Neuron (in vitro differentiated cells): ENCODE measurements at regions not wholly inside any gene's neighbourhood (a gene's known extent, or its start where the extent isn't known, plus 50 kb on each side); places are given as distances from the start of the nearest gene placed in this dataset.

Experiments
- H2AFZ ChIP-seq: one replicate; pipeline ENCODE4 v1.6.1; 2013; ENCODE audit warnings: low read depth, mild to moderate bottlenecking, inconsistent platforms, low read length, moderate library complexity
- H3K27me3 ChIP-seq: one replicate; pipeline ENCODE4 v1.6.1; 2013; ENCODE audit warnings: low read length; ENCODE audit not compliant: insufficient read depth
- H3K36me3 ChIP-seq: one replicate; pipeline ENCODE4 v1.6.1; 2013; ENCODE audit warnings: low read length; ENCODE audit not compliant: insufficient read depth
- H3K4me1 ChIP-seq: one replicate; pipeline ENCODE4 v1.6.1; 2013; ENCODE audit warnings: low read length; ENCODE audit not compliant: insufficient read depth
- H3K4me3 ChIP-seq: 2 replicates; pipeline ENCODE4 v1.5.1; 2013; ENCODE audit warnings: mild to moderate bottlenecking, low read length, moderate library complexity
- H3K9me3 ChIP-seq: one replicate; pipeline ENCODE4 v1.6.1; 2013; ENCODE audit warnings: low read length

- peaks cover 5% of the 10 kb centered on the region for H3K27me3 ChIP-seq
Measured at GRCh38 chr9:89864731-89865130, 259.9 kb downstream of the GADD45G start.

GRCh38 chr9:89865357-89865756 is 260.5 kb downstream of the GADD45G start:
- H3K36me3 ChIP-seq = no peaks in the 10 kb centered on the region

More at GRCh38 chr9:89864731-89865130, 259.9 kb downstream of the GADD45G start:
- no peaks in the 10 kb centered on the region for H3K36me3 ChIP-seq
- no peaks in the 10 kb centered on the region for H3K4me1 ChIP-seq
- no peak overlapping the region for H3K4me3 ChIP-seq
- no peak overlapping the region for H2AFZ ChIP-seq
- H3K9me3 ChIP-seq = no peaks in the 10 kb centered on the region

GRCh38 chr9:89865981-89866380 is 261.2 kb downstream of the GADD45G start:
- no peaks in the 10 kb centered on the region for H3K36me3 ChIP-seq
- H2AFZ ChIP-seq = no peak overlapping the region
- no peaks in the 10 kb centered on the region for H3K4me1 ChIP-seq
- no peaks in the 10 kb centered on the region for H3K9me3 ChIP-seq
- H3K27me3 ChIP-seq = peaks cover 5% of the 10 kb centered on the region
- no peak overlapping the region for H3K4me3 ChIP-seq

More at GRCh38 chr9:89865357-89865756, 260.5 kb downstream of the GADD45G start:
- no peaks in the 10 kb centered on the region for H3K9me3 ChIP-seq
- no peak overlapping the region for H3K4me3 ChIP-seq
- no peak overlapping the region for H2AFZ ChIP-seq
- H3K4me1 ChIP-seq = no peaks in the 10 kb centered on the region
- H3K27me3 ChIP-seq = peaks cover 5% of the 10 kb centered on the region

- no peaks in the 10 kb centered on the region for H3K9me3 ChIP-seq
- H3K27me3 ChIP-seq = peaks cover 5% of the 10 kb centered on the region
- H3K4me3 ChIP-seq = no peak overlapping the region
- H2AFZ ChIP-seq = no peak overlapping the region
- H3K4me1 ChIP-seq = no peaks in the 10 kb centered on the region
- H3K36me3 ChIP-seq = no peaks in the 10 kb centered on the region
Measured at GRCh38 chr9:89866701-89867100, 261.9 kb downstream of the GADD45G start.

GRCh38 chr9:89868100-89868499 is 263.3 kb downstream of the GADD45G start:
- Histone ChIP-seq H3K27me3 (peaks cover 5% of the 10 kb centered on the region), H3K4me1 (no peaks in the 10 kb centered on the region), H2AFZ (no peak overlapping the region), H3K36me3 (no peaks in the 10 kb centered on the region), H3K4me3 (no peak overlapping the region), H3K9me3 (no peaks in the 10 kb centered on the region)

- H2AFZ ChIP-seq = no peak overlapping the region
- H3K9me3 ChIP-seq = no peaks in the 10 kb centered on the region
- H3K4me1 ChIP-seq = no peaks in the 10 kb centered on the region
- H3K27me3 ChIP-seq = peaks cover 5% of the 10 kb centered on the region
- H3K4me3 ChIP-seq = no peak overlapping the region
- no peaks in the 10 kb centered on the region for H3K36me3 ChIP-seq
Measured at GRCh38 chr9:89869793-89870580, 265.2 kb downstream of the GADD45G start.

GRCh38 chr9:89871871-89872331 is 267.1 kb downstream of the GADD45G start:
- Histone ChIP-seq H3K4me1 (no peaks in the 10 kb centered on the region), H3K27me3 (peaks cover 5% of the 10 kb centered on the region), H3K9me3 (no peaks in the 10 kb centered on the region), H3K4me3 (no peak overlapping the region), H3K36me3 (no peaks in the 10 kb centered on the region), H2AFZ (no peak overlapping the region)

- peaks cover 5% of the 10 kb centered on the region for H3K27me3 ChIP-seq
- H3K36me3 ChIP-seq = no peaks in the 10 kb centered on the region
- H3K9me3 ChIP-seq = no peaks in the 10 kb centered on the region
- no peak overlapping the region for H2AFZ ChIP-seq
- H3K4me3 ChIP-seq = no peak overlapping the region
- H3K4me1 ChIP-seq = no peaks in the 10 kb centered on the region
Measured at GRCh38 chr9:89872426-89872912, 267.7 kb downstream of the GADD45G start.

- Histone ChIP-seq H3K36me3 (no peaks in the 10 kb centered on the region), H3K27me3 (peaks cover under 1% of the 10 kb centered on the region), H3K9me3 (no peaks in the 10 kb centered on the region), H3K4me3 (no peak overlapping the region), H3K4me1 (no peaks in the 10 kb centered on the region), H2AFZ (no peak overlapping the region)
Measured at GRCh38 chr9:89872913-89873707, 268.3 kb downstream of the GADD45G start.

GRCh38 chr9:89873801-89874200 is 269.0 kb downstream of the GADD45G start:
- no peak overlapping the region for H3K4me3 ChIP-seq
- H3K27me3 ChIP-seq = no peaks in the 10 kb centered on the region
- no peaks in the 10 kb centered on the region for H3K36me3 ChIP-seq
- H3K9me3 ChIP-seq = no peaks in the 10 kb centered on the region
- no peak overlapping the region for H2AFZ ChIP-seq
- no peaks in the 10 kb centered on the region for H3K4me1 ChIP-seq

- H3K9me3 ChIP-seq = no peaks in the 10 kb centered on the region
- no peaks in the 10 kb centered on the region for H3K36me3 ChIP-seq
- peaks cover 3% of the 10 kb centered on the region for H3K27me3 ChIP-seq
Measured at GRCh38 chr9:89874351-89875321, 269.8 kb downstream of the GADD45G start.

More at GRCh38 chr9:89874351-89875321, 269.8 kb downstream of the GADD45G start:
- H2AFZ ChIP-seq = no peak overlapping the region
- no peak overlapping the region for H3K4me3 ChIP-seq
- H3K4me1 ChIP-seq = no peaks in the 10 kb centered on the region
